Middle frontal gyrus (tissue), 1 donor: ENCODE measurements at regions not wholly inside any gene's neighbourhood (a gene's known extent, or its start where the extent isn't known, plus 50 kb on each side); places are given as distances from the start of the nearest gene placed in this dataset.
A peak's percentile ranks its signal among the peaks of the same experiment; 100 is the strongest.
"Not testable (repeated sequence)": the region's sequence is repeated elsewhere in the genome, so short reads cannot be mapped to it uniquely, and the experiment has no call there.

Experiments
- DNase-seq: peaks from one replicate; pipeline ENCODE4 v3.0.0-alpha.2; 2015; ENCODE audit warnings: low spot score; ENCODE audit errors: extremely low spot score

DNA sequence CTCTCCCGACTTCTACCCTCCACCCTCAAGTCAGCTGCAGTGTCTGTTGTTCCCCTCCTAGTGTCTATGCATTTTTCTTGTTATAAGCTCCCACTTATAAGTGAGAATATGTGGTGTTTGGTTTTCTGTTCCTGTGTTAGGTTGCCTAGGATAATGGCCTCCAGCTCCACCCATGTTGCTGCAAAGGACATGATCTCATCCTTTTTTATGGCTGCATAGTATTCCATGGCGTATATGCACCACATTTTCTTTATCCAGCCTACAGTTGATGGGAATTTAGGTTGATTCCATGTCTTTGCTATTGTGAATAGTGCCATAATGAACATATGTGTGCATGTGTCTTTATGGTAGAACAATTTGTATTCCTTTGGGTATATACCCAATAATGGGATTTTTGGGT lies 80.7 kb downstream of the SPTSSA start:
- DNase-seq = not testable (repeated sequence)

DNA sequence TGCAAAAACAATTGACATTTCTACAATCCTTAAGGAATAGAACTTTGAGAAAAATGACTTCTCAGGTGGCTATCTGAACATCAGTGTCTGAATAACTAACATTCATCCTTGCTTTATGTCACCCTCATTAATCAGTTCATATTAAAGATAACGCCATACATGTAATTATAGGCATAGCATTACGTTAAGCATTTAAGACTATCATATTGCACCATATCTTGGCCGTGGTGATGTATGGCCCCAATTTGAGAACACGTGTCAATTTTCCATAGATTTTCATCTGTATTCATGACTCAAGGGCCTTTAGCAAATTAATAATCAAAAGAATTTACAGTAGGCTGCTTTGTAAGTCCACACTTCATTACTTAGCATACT lies 81.6 kb downstream of the SPTSSA start:
- no peak for DNase-seq

DNA sequence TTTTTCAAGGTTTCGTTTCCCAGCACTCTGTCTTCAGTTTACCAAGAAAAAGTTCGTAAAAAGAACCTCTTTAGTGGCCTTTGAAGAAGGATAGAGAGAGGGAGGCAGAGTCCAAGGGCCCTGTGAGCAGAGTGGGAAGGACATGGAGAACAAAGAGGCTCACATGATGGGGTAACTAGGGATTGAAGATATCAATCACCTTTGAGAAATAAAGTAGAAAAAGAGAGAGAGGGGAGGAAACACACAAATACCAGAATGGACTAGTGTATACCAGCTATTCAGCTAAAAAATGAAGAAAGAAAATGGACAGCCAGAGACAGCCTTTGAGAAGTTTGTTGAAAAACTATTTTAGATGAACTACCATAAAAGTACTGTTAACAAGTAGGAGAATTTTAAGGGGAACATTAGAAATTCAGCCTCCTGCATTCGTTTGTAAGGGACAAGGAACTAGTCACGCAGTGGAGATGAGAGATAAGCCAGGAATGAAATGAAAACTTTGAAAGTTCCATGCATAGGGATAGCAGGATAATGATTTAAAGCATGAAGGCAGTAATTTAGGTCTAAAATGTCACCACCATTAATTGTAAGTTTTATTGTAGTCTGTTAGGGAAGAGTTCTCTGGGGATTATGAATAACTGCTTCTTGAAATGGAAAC lies 82.1 kb downstream of the SPTSSA start:
- DNase-seq = no peak

DNA sequence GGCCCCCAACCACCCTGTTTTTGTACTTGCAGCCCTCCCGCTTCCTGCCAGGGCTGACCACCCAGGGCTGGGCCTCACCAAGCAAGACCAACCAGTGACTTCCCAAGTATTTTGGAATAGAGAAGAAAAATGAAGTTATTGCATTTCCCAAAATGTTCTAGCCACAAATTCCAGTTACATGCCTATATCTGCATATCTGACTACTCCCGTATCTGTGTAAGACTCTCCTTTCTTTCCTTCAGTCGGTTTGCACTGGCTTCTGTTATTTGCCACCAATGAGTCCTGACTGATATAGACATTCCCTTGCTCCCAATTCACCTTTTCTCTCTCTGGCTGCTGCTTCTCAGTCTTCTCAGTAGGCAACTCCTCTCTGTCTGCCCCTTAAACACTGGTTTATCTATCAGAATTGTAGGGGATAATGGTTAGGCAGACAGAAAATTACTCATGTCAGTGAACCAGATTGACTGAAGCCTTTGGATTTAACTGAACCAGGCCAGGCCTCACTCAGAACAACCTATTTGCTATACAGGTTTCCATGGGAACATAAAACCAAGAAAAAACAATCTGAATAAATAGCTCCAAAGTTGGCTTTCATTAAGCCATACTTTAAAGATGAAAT lies 85.3 kb downstream of the SPTSSA start:
- DNase-seq = no peak

DNA sequence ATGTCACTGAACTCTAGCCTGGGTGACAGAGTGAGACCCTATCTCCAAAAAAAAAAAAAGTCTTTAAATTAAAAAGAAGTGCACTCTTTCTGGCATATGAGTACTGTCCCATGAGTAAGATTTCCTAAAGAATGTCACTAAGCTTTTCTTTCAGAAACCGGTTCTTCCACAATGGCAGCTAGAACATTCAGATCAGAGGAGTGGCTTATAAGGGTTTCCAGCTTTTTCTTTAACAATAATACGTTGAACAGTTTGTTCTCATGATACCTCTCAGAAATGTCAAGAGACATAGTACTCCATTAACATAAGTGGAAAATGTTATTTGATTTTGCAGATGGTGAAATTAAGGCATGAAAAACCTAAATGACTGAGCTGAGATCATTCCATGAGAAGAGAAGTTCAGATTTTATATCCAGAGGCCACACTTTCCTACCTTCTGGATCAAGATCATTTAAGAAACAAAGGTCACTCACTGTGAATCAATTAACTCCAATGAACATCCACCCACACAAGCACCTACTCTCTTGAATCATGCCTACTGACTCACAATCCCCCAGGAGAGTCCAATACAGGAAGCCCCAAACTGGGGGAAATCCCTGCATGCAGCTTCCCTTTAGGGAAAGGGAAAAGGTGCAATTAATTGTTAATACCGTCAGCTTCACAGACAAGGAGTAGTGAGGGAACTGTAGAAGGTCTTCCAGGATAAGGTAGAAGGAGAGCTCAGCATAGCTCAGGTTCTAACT lies 86.9 kb downstream of the SPTSSA start:
- DNase-seq = no peak

DNA sequence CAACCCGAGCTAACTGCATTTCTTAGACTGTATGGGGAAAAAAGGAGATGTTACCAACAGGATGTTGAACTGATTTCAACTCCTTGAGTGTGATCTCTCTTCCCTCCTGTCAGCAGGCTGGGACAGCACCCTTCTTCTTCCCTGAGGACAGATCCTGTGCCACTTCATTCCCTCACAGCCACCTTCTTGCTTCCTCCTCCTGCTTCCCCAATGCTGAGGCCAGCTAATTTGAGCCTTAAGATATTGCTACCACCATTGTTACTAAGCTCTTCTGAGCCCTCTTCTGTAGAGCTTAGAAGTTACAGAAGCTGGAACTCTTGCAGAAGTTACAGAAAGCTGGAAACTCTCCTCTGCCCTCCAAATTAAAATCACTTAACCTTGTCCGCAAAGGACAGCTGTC lies 88.8 kb downstream of the SPTSSA start:
- DNase-seq = no peak

DNA sequence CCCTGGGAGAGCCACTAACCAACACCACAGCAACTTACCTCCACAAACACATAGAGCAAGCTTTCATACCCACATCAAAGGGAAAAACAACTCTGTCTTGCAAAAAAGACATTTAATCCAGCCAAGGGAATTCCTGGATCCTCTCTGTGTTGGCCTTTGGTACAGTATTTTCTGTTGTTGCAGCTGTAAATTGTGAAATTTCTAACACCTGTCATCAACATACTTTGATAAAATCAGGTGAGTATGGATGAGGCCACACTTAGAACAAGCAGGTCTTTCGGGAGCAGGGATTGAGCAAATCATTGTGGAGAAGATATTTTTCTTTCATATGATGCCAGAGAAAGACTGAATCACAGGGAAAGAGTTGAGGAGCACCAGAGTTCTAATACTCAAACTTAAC lies 89.3 kb downstream of the SPTSSA start:
- no peak for DNase-seq

DNA sequence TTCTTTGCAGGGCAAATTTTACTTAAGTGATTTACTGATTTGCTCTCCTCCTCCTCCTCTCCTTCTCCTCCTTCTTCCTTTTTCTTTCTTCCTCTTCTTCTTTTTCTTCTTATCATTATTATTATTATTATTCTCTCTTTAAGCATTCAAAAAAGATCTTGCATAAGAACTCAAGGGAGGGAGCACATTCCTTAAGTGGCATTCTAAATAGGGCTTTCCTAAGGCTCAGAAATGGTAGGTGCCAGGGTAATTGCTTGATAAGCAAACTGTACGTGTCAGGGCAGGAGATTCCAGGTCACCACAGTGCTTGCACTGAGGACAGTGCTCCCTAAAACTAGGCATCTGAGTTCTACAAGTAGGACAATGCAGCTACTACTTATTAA lies 92.4 kb downstream of the SPTSSA start:
- no peak for DNase-seq

DNA sequence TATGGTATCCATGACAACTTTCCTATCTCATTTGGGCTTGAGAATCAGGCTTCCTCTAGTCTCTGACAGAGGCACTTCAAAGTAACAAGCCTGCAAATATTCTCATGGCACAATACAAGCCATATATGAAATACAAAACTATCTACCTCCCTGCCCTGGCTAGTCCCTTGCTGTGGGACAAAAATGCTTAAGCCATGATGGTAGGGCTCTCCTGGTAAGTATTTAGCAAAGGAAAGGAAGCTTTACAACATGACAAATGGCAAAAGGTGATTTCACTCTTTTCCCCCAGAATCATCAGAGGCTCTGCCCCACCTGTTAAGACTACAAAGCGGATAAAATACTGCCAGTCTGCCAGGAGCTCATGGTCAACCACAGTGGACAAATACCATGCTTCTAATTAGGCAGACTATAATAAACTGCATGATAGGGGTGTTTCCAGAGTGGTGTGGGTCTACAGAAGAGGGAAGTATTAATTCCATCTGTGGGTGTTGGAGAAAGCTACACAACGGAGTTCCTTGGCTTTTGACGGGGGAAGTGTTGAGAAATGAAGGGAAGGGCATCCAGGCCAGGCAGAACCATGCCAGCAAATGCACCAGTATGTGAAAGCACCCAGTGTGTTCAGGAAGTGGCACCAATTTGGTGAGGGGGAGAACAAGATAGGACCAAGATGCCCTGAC lies 92.9 kb downstream of the SPTSSA start:
- DNase-seq = no peak

DNA sequence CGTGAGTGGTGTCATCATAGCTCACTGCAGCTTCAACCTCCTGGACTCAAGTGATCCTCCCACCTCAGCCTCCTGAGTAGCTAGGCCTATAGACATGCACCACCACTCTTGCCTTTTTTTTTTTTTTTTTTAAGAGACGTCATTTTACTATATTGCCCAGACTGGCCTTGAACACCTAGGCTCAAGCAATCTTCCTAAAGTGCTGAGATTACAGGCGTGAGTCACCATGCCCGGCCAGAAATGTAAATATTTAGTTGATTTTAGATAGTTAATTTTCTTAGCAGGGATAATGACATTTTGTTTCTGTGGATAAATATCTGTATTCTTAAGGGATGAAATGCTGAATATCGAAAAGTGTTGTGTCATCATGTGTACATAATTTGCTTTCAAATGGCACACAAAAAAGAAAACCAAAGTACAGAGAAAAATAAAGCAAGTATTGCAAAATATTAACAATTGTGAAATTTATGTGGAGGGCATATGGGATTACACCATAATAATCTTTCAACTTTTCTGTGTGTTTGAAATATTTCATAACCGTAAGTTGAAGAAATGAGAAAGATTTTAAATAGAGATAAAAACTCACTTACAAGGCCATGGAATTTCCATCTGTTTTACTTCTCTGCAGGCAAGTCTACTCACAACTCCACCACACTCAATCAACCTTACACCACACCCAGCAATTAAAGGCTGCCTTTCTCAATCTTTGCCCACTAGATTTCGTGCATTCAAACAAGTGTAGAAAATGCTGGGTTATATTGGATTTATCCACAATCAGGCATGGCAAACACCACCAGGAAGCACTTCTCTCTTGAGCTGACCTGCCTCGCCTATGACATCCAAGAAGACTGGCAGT lies 93.7 kb downstream of the SPTSSA start:
- no peak for DNase-seq

DNA sequence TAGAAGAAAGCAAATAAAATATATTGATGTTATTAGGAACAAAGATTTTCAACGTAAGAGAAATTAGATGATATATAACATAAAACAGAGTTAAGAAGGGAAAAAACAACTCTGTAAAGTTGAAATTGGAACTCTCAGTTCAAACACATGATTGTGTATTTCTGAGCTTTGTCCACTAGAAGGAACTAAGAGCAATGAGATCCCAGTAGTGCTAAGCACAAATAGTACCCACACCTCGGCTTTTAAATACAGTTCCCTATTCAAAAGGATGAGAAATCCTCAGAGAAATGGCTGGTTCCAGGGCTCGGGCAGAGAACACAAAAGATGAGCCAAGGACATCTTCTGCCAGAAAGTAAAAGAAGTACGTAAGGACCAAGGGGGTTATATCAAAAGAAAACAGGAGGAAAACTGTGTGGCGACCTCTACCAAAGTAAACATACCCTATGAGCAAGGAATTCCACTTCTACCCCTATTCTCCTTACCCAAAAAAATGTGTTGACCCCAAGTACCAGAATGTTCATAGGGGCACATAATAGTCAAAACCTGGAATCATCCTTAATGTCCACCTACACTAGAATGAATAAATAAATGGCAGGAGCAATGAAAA lies 96.6 kb downstream of the SPTSSA start:
- DNase-seq = no peak

DNA sequence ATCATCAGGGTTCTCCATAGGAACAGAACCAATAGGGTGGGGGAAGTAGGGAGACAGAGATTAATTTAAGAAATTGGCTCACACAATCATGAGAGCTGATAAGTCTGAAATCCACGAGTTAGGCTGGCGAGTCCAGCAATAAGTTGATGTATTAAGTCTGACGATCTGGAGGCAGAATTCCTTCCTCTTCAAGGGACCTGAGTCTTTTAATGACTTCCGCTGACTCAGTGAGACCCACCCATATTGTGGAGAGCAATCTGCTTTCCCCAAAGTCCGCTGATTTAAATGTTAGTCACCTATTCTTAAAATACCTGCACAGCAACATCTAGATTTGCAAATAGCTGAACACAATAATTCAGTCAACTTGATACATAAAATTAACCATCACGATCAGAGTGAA lies 97.8 kb downstream of the SPTSSA start:
- no peak for DNase-seq

DNA sequence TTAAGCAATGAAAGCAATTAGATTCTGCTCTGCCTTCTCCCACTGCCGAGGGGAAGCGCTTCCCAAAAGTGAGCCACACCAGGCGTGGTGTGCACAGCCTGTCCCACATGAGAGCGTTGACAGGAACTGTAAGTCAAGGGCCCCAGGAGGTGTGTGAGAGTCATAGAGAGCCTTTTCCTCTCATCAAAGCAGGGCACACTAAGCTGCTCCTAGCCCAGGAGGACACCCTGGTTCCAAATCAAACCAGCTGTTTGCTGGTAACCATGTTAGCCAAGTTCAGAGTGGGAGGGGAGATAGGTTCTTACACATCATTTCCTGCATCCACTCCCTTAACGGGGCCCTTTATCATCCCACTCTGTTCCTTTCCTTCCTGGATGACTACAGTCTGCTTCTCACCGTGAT lies 98.3 kb downstream of the SPTSSA start:
- DNase-seq = no peak

DNA sequence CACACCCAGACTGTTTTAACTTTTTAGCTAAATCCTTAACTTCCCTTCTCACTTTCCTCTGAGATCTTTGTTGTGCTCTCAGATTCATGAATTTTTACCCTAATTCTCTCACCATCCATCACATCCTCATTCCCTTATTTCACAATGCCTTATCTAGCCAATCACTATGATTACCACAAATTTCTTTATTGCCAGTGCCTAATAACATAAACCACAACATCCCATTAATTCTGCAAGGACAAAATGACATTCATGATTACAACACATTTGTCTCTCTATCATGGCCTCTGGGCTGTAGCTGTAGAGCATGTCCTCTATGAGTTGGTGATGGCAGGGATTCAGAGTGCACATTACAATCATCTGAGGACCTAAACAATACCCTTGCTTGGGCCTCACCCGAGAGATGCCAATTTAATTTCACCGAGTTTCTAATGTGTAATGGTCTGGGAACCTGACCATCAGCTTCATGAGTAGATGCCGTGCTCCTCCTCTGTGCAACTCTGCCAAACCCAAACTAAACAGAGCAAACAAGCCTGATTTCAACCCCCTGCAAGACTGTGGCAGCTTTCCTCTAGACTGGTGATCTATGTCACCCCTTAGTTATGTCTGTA lies 99.3 kb downstream of the SPTSSA start:
- DNase-seq = no peak

DNA sequence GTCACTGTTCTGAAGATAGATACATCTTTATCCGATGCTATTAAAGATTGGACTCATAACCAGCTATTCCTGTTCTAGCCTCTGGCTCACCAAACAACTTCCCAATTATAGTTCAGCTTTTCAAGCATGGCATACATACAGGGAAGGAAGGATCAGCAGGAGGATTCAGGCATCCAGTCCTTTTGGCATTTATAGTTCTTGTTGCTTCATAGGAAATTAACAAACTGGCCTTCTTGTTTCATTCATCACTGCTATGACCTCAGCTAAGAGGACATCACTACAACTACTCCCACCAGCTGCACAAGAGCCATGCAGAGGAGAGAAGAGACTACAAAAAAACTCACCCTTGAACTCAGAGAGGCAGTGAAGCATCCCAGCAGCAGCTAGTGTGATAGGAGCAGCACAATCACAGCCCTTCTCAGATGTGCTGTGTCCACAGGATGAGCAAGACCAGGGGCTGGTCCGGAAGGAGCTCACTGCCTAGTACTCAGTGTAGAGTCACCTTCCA lies 100.5 kb downstream of the SPTSSA start:
- no peak for DNase-seq

DNA sequence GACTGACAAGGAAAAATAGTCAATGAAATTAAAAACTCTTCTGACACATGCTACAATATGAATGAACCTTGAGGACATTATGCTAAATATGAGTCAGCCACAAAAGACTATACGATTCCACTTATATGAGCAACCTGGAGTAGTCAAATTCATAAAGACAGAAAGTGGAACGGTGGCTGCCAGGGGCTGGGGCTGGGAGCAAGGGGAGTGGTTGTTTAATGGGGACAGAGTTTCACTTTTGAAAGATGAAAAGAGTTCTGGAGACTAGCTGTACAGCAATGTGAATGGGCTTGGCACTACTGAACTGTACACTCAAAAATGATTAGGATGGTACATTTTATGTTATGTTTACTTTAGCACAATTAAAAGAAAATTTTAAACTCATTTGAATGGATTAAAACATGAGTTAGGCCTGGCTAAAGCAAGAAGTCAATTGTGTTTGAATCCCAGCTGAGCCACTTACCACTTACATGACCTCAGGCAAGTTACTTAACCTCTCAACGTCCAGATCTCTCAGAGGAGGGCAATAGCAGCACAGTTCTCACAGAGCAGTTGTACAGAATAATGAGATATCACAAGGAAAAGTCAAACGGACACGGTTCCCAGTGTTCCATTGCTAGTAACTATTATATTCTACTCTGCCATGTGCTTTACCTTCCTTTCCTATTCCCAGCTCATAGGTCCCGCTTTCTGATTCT lies 102.5 kb downstream of the SPTSSA start:
- no peak for DNase-seq

DNA sequence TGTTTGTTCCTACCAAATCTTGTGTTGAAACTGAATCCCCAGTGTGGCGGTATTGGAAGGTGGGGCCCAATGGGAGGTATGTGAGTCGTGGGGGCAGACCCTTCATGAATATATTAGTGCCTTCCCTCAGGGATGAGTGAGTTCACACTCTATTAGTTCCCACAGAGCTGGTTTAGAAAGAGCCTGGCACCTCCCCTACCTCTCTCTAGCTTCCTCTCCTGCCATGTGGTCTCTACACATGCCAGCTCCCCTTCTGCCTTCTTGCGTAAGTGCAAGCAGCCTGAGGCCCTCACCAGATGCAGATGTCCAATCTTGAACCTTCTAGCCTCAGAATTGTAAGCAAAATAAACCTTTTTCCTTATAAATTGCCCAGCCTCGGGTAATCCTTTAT lies 105.8 kb downstream of the SPTSSA start:
- no peak for DNase-seq

DNA sequence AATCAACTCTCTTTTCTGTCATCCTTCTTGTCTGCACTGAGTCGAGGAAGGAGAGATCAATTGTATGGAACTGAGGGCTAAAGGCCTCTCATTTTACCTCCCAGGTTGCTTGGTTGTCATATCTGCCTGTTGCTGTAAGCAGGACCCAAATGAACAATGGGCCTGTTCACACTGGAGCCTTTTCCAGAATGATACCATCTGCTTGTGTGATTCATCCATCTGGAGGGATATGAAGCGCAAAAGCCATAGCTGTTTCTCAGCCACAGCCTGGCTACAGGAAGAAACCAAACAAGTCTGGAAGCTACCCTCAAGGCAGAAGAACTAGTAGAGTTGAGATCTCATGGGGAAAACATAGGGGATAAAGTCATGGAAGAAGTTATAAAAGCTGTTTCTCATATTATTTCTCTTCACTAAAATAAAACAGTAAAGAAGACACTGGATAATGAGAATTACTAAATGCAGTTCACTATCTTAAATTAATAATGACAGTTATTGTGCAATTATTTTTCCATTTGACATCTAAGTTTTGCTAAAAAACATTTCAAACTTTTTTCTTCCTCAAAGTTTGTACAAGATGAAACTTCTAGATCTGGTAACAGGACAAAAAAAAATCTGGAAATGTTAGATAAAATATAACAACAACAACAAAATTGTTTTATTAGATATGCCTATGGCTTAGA lies 106.3 kb downstream of the SPTSSA start:
- peak; percentile 8 for DNase-seq

DNA sequence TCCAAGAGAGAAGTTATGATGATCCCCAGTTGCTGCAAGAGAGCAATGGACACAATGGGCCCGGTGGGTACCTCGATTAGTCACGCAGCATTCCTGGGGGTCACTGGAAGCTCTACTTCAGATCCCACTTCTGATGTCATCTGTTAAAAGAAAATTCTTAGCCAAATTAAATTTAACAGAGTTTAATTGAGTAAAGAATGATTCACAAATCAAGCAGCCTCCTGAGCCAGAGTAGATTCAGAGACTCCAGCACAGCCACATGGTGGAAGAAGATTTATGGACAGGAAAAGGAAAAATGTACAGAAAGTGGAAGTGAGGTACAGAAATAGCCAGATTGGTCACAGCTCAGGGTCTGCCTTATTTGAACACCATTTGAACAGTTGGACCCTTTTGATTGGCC lies 107.5 kb downstream of the SPTSSA start:
- no peak for DNase-seq
